Parathyroid adenoma (tissue), 2 donors: ENCODE measurements at regions not wholly inside any gene's neighbourhood (a gene's known extent, or its start where the extent isn't known, plus 50 kb on each side); places are given as distances from the start of the nearest gene placed in this dataset.

Experiments used
- H2AFZ ChIP-seq: fragments of 300-600 bp; sonication (generic); one replicate; pipeline ENCODE4 v1.7.0; 2017; ENCODE audit warnings: antibody characterized with exemption, mild to moderate bottlenecking
- H3K27ac ChIP-seq: fragments of 300-600 bp; sonication (generic); one replicate; pipeline ENCODE4 v1.7.0; 2017
- H3K27me3 ChIP-seq: fragments of 300-600 bp; sonication (generic); one replicate; pipeline ENCODE4 v1.7.0; 2017; ENCODE audit warnings: low read length; ENCODE audit not compliant: control insufficient read depth, insufficient read depth
- H3K36me3 ChIP-seq: fragments of 300-600 bp; sonication (generic); one replicate; pipeline ENCODE4 v1.7.0; 2017; ENCODE audit warnings: low read length; ENCODE audit not compliant: control insufficient read depth, insufficient read depth
- H3K4me1 ChIP-seq: fragments of 300-600 bp; sonication (generic); one replicate; pipeline ENCODE4 v1.7.0; 2017; ENCODE audit warnings: control low read depth
- H3K4me2 ChIP-seq: fragments of 300-600 bp; sonication (generic); one replicate; pipeline ENCODE4 v1.7.0; 2017; ENCODE audit warnings: low read length
- H3K4me3 ChIP-seq: fragments of 300-600 bp; sonication (generic); one replicate; pipeline ENCODE4 v1.7.0; 2017; ENCODE audit warnings: low read depth, low read length
- H3K79me2 ChIP-seq: fragments of 300-600 bp; sonication (generic); one replicate; pipeline ENCODE4 v1.7.0; 2017; ENCODE audit warnings: control low read depth
- H3K9ac ChIP-seq: fragments of 300-600 bp; sonication (generic); one replicate; pipeline ENCODE4 v1.7.0; 2017; ENCODE audit warnings: mild to moderate bottlenecking
- H3K9me3 ChIP-seq: fragments of 300-600 bp; sonication (generic); one replicate; pipeline ENCODE4 v1.7.0; 2017; ENCODE audit warnings: low read length; ENCODE audit not compliant: control insufficient read depth
- CTCF ChIP-seq: fragments of 300-600 bp; sonication (generic); IDR thresholded peaks from one replicate; pipeline ENCODE4 v1.7.0; 2017; ENCODE audit warnings: antibody characterized with exemption, mild to moderate bottlenecking
- donor health status: primary hyperparathyroidism.

- H3K79me2 ChIP-seq: no peaks in the 10 kb centered on the region
- no peak overlapping the region for H2AFZ ChIP-seq
- no peak for TF ChIP-seq CTCF
- no peaks in the 10 kb centered on the region for H3K36me3 ChIP-seq
- H3K4me2 ChIP-seq: no peak overlapping the region
- no peaks in the 10 kb centered on the region for H3K4me1 ChIP-seq
- H3K9ac ChIP-seq: no peak overlapping the region
- no peaks in the 10 kb centered on the region for H3K27me3 ChIP-seq
- no peak overlapping the region for H3K4me3 ChIP-seq
- no peak overlapping the region for H3K27ac ChIP-seq
- H3K9me3 ChIP-seq: no peaks in the 10 kb centered on the region
Observed at GRCh38 chr13:40186626-40187323, 479.7 kb downstream of the FOXO1 start.

- H3K27me3 ChIP-seq: no peaks in the 10 kb centered on the region
- H3K4me1 ChIP-seq: no peaks in the 10 kb centered on the region
- H3K27ac ChIP-seq: no peak overlapping the region
- H3K9ac ChIP-seq: no peak overlapping the region
- no peak for TF ChIP-seq CTCF
- H3K79me2 ChIP-seq: no peaks in the 10 kb centered on the region
- no peak overlapping the region for H2AFZ ChIP-seq
- no peaks in the 10 kb centered on the region for H3K36me3 ChIP-seq
- no peaks in the 10 kb centered on the region for H3K9me3 ChIP-seq
- H3K4me2 ChIP-seq: no peak overlapping the region
- no peak overlapping the region for H3K4me3 ChIP-seq
Observed at GRCh38 chr13:40187324-40187795, 479.1 kb downstream of the FOXO1 start.

GRCh38 chr13:40187841-40188591, 478.4 kb downstream of the FOXO1 start:
- TF ChIP-seq CTCF: no peak
- H3K4me2 ChIP-seq: no peak overlapping the region
- H2AFZ ChIP-seq: no peak overlapping the region
- H3K9me3 ChIP-seq: no peaks in the 10 kb centered on the region
- H3K36me3 ChIP-seq: no peaks in the 10 kb centered on the region
- H3K4me1 ChIP-seq: no peaks in the 10 kb centered on the region
- no peak overlapping the region for H3K27ac ChIP-seq
- no peaks in the 10 kb centered on the region for H3K79me2 ChIP-seq
- H3K4me3 ChIP-seq: no peak overlapping the region
- H3K27me3 ChIP-seq: no peaks in the 10 kb centered on the region
- H3K9ac ChIP-seq: no peak overlapping the region

GRCh38 chr13:40189426-40189825, 477.0 kb downstream of the FOXO1 start:
- no peaks in the 10 kb centered on the region for H3K36me3 ChIP-seq
- H3K4me1 ChIP-seq: no peaks in the 10 kb centered on the region
- H3K79me2 ChIP-seq: no peaks in the 10 kb centered on the region
- H3K9ac ChIP-seq: no peak overlapping the region
- H3K4me3 ChIP-seq: no peak overlapping the region
- H3K4me2 ChIP-seq: no peak overlapping the region
- H3K9me3 ChIP-seq: no peaks in the 10 kb centered on the region
- no peak overlapping the region for H3K27ac ChIP-seq
- H2AFZ ChIP-seq: no peak overlapping the region
- no peak for TF ChIP-seq CTCF
- no peaks in the 10 kb centered on the region for H3K27me3 ChIP-seq
